SK-N-SH (cell line): ENCODE measurements at regions not wholly inside any gene's neighbourhood (a gene's known extent, or its start where the extent isn't known, plus 50 kb on each side); places are given as distances from the start of the nearest gene placed in this dataset.

Experiments used
- CTCF ChIA-PET: fragments of 300-600, 350-600 bp; formaldehyde crosslinking; extraction: SDS; loops from one replicate; lab custom pipeline; 2021; lab: Yijun Ruan, JAX
- POLR2A ChIA-PET: fragments of 350-600 bp; sonication (Branson Sonifier 250); formaldehyde crosslinking; extraction: SDS; loops from one replicate; lab custom pipeline; 2020; ENCODE audit warnings: antibody characterized with exemption, inconsistent platforms; lab: Yijun Ruan, JAX
- DNase-seq: peaks from one replicate; pipeline ENCODE4 v3.0.0; 2012
- H2AFZ ChIP-seq: fragments of 200-600 bp; sonication (generic); 2 replicates; pipeline ENCODE4 v1.8.1; 2016; ENCODE audit warnings: antibody characterized with exemption, mild to moderate bottlenecking, low read depth
- H3F3A ChIP-seq: fragments of 200-600 bp; sonication (generic); replicated peaks from 2 replicates; pipeline ENCODE3; 2016; ENCODE audit warnings: antibody characterized with exemption, mild to moderate bottlenecking; ENCODE audit not compliant: insufficient read depth
- H3K27ac ChIP-seq, 2 experiments: fragments of 200-500 bp in 1 of 2; fragments of 200-600 bp in 1 of 2; sonication (Bioruptor generic) in 1 of 2; sonication (generic), shearing (Covaris generic) in 1 of 2; 2 replicates each; pipeline versions ENCODE4 v1.5.1 to v1.6.1; 2014 to 2016; ENCODE audit warnings: low read depth in 2 of 2, inconsistent platforms in 1 of 2, low read length in 1 of 2, mild to moderate bottlenecking in 1 of 2, mixed read lengths in 1 of 2
- H3K27me3 ChIP-seq: fragments of 200-600 bp; sonication (generic), shearing (Covaris generic); 2 replicates; pipeline ENCODE4 v1.6.1; 2016; ENCODE audit warnings: mixed run types; ENCODE audit not compliant: insufficient read depth
- H3K36me3 ChIP-seq, 2 experiments: fragments of 200-500 bp in 1 of 2; fragments of 200-600 bp in 1 of 2; sonication (Bioruptor generic) in 1 of 2; sonication (generic) in 1 of 2; replicated peaks in 1 of 2; 2 replicates each; pipeline versions ENCODE3 to v1.5.1; 2014 to 2016; ENCODE audit warnings: low read length in 1 of 2, mild to moderate bottlenecking in 1 of 2; ENCODE audit not compliant: insufficient read depth in 2 of 2, control insufficient read depth in 1 of 2
- H3K4me1 ChIP-seq, 2 experiments: fragments of 200-500 bp in 1 of 2; fragments of 200-600 bp in 1 of 2; sonication (Bioruptor generic) in 1 of 2; sonication (generic), shearing (Covaris generic) in 1 of 2; 2 replicates each; pipeline versions ENCODE4 v1.5.1 to v1.6.1; 2014 to 2016; ENCODE audit warnings: low read depth in 1 of 2, low read length in 1 of 2, mixed run types in 1 of 2; ENCODE audit not compliant: insufficient read depth in 2 of 2, control insufficient read depth in 1 of 2
- H3K4me2 ChIP-seq: fragments of 200-600 bp; sonication (generic), shearing (Covaris generic); 2 replicates; pipeline ENCODE4 v1.6.1; 2017; ENCODE audit warnings: mixed run types
- H3K4me3 ChIP-seq, 2 experiments: fragments of 200-500 bp in 1 of 2; fragments of 200-600 bp in 1 of 2; sonication (Bioruptor generic) in 1 of 2; sonication (generic), shearing (Covaris generic) in 1 of 2; 2 replicates each; pipeline versions ENCODE4 v1.5.1 to v1.8.1; 2014 to 2016; ENCODE audit warnings: low read depth in 2 of 2, inconsistent platforms in 1 of 2, low read length in 1 of 2, mild to moderate bottlenecking in 1 of 2, mixed read lengths in 1 of 2, moderate library complexity in 1 of 2
- H3K79me2 ChIP-seq: fragments of 200-600 bp; sonication (generic); 2 replicates; pipeline ENCODE4 v1.8.1; 2017; ENCODE audit warnings: mild to moderate bottlenecking; ENCODE audit not compliant: insufficient read depth
- H3K9ac ChIP-seq: fragments of 200-600 bp; sonication (generic); 2 replicates; pipeline ENCODE4 v1.6.1; 2017; ENCODE audit warnings: mixed run types
- H3K9me2 ChIP-seq: fragments of 200-600 bp; sonication (generic); 2 replicates; pipeline ENCODE4 v1.6.1; 2017; ENCODE audit warnings: mixed run types
- H3K9me3 ChIP-seq: fragments of 200-600 bp; sonication (generic); 2 replicates; pipeline ENCODE4 v1.6.1; 2017; ENCODE audit warnings: mixed run types, mild to moderate bottlenecking, moderate library complexity
- H4K20me1 ChIP-seq: fragments of 200-600 bp; sonication (generic); 2 replicates; pipeline ENCODE4 v1.6.1; 2017; ENCODE audit warnings: mild to moderate bottlenecking, mixed run types; ENCODE audit not compliant: insufficient read depth
- CHD2 ChIP-seq: fragments of 150-350 bp; IDR thresholded peaks from 2 replicates; pipeline ENCODE4 v1.6.1; 2018; ENCODE audit warnings: low read length; ENCODE audit not compliant: partially characterized antibody
- ELF1 ChIP-seq: IDR thresholded peaks from 2 replicates; pipeline ENCODE4 v1.4.0; 2012
- EP300 ChIP-seq, 2 experiments: IDR thresholded peaks; 2 replicates each; pipeline versions ENCODE4 v1.4.0 to v1.6.1; 2012; ENCODE audit warnings: borderline replicate concordance in 1 of 2, low read depth in 1 of 2, low read length in 1 of 2
- FOXJ3 ChIP-seq: sonication (generic); formaldehyde crosslinking; IDR thresholded peaks from 2 replicates; pipeline ENCODE4 v1.5.1; 2020; ENCODE audit warnings: mild to moderate bottlenecking, missing genetic modification reagents
- MEF2A ChIP-seq: IDR thresholded peaks from 2 replicates; pipeline ENCODE4 v1.4.0; 2012; ENCODE audit warnings: low read depth, borderline replicate concordance
- NFIC ChIP-seq: IDR thresholded peaks from 2 replicates; pipeline ENCODE4 v1.4.0; 2012; ENCODE audit warnings: borderline replicate concordance
- RAD21 ChIP-seq: IDR thresholded peaks from 2 replicates; pipeline ENCODE4 v1.6.1; 2012; ENCODE audit warnings: mild to moderate bottlenecking, low read length
- SIN3A ChIP-seq: IDR thresholded peaks from 2 replicates; pipeline ENCODE4 v1.6.1; 2012; ENCODE audit warnings: low read depth, mild to moderate bottlenecking, low read length, moderate library complexity, borderline replicate concordance
- TAF1 ChIP-seq: IDR thresholded peaks from 2 replicates; pipeline ENCODE4 v1.6.1; 2012; ENCODE audit warnings: low read depth, mild to moderate bottlenecking, low read length, moderate library complexity, borderline replicate concordance
- TEAD4 ChIP-seq: IDR thresholded peaks from 2 replicates; pipeline ENCODE4 v1.4.0; 2012; ENCODE audit warnings: mild to moderate bottlenecking, borderline replicate concordance; ENCODE audit not compliant: insufficient read depth
- YY1 ChIP-seq: IDR thresholded peaks from 2 replicates; pipeline ENCODE4 v1.4.0; 2012; ENCODE audit warnings: low read depth, mild to moderate bottlenecking
- WGBS: methylation state at CpG from one replicate; pipeline ENCODE4 v1.1.6; 2017; ENCODE audit warnings: low lambda C conversion rate; 5-methylcytosine and 5-hydroxymethylcytosine counted together
- TF ChIP-seq, protein P1 (sequence below): IDR thresholded peaks from 2 replicates; pipeline ENCODE4; 2012
- TF ChIP-seq, protein P2 (sequence below): IDR thresholded peaks from 2 replicates; pipeline ENCODE4 v1.6.1; 2012; ENCODE audit warnings: mild to moderate bottlenecking, low read depth, low read length, moderate library complexity
- TF ChIP-seq, protein P3 (sequence below): fragments of 150-350 bp; IDR thresholded peaks from 2 replicates; pipeline ENCODE4 v1.6.1; 2017; ENCODE audit warnings: antibody characterized with exemption, low read length, low read depth, borderline replicate concordance

DNA sequence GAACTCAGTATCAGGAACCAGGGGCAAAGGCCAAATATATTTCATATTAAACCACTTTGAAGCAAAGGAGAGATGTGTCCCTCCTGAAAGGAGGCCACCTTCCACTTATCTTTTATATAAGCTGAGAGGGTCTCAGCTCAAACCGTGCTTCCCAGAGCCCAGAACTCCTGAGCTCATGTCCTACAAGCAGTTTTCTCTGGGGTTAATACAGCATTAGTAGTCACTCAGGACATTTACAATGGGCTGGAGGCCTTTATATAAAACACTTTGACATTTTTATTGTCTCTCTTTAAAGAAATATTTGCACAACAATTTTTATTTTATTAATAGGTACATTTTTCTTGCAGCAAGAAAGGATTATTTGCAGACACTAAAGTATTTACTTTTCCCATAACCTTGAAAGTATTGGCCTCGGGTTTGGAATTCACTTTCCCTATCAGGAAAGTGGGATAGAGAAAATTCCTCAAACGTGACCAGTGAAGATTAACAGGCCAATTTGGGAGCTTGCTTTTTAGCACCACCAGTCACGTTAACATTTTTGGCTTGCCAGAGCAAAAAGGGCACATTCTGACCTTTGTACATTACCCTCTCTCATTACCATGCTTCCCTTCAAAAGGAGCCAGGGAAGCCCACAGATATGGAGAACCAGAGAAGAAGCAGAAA lies 464.9 kb upstream of the NRP1 start:
- Histone ChIP-seq H3K9ac (no peak overlapping the region), H3K9me3 (no peaks in the 10 kb centered on the region), H3K79me2 (no peaks in the 10 kb centered on the region), H3K27ac (no peak overlapping the region), H3K27me3 (no peaks in the 10 kb centered on the region), H2AFZ (no peak overlapping the region), H3K36me3 (no peaks in the 10 kb centered on the region), H3K4me2 (no peak overlapping the region), H4K20me1 (no peaks in the 10 kb centered on the region), H3K4me1 (no peaks in the 10 kb centered on the region; a peak in 1 of 4 replicates), H3K9me2 (no peaks in the 10 kb centered on the region), H3F3A (no peaks in the 10 kb centered on the region), H3K4me3 (no peak overlapping the region)
- DNase-seq, result no peak
- 49% methylated on average over 4 of the region's 4 CpGs for WGBS
- CTCF ChIA-PET, result no interaction called here
- POLR2A ChIA-PET, result no interaction called here
- TF ChIP-seq YY1, result no peak
- TF ChIP-seq TAF1, result no peak
- TF ChIP-seq, protein P1, sequence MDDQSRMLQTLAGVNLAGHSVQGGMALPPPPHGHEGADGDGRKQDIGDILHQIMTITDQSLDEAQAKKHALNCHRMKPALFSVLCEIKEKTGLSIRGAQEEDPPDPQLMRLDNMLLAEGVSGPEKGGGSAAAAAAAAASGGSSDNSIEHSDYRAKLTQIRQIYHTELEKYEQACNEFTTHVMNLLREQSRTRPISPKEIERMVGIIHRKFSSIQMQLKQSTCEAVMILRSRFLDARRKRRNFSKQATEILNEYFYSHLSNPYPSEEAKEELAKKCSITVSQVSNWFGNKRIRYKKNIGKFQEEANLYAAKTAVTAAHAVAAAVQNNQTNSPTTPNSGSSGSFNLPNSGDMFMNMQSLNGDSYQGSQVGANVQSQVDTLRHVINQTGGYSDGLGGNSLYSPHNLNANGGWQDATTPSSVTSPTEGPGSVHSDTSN, result no peak
- TF ChIP-seq FOXJ3 (CRISPR knock-in tag), result no peak
- TF ChIP-seq, protein P2, sequence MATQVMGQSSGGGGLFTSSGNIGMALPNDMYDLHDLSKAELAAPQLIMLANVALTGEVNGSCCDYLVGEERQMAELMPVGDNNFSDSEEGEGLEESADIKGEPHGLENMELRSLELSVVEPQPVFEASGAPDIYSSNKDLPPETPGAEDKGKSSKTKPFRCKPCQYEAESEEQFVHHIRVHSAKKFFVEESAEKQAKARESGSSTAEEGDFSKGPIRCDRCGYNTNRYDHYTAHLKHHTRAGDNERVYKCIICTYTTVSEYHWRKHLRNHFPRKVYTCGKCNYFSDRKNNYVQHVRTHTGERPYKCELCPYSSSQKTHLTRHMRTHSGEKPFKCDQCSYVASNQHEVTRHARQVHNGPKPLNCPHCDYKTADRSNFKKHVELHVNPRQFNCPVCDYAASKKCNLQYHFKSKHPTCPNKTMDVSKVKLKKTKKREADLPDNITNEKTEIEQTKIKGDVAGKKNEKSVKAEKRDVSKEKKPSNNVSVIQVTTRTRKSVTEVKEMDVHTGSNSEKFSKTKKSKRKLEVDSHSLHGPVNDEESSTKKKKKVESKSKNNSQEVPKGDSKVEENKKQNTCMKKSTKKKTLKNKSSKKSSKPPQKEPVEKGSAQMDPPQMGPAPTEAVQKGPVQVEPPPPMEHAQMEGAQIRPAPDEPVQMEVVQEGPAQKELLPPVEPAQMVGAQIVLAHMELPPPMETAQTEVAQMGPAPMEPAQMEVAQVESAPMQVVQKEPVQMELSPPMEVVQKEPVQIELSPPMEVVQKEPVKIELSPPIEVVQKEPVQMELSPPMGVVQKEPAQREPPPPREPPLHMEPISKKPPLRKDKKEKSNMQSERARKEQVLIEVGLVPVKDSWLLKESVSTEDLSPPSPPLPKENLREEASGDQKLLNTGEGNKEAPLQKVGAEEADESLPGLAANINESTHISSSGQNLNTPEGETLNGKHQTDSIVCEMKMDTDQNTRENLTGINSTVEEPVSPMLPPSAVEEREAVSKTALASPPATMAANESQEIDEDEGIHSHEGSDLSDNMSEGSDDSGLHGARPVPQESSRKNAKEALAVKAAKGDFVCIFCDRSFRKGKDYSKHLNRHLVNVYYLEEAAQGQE, result no peak
- no peak for TF ChIP-seq MEF2A
- TF ChIP-seq, protein P3, sequence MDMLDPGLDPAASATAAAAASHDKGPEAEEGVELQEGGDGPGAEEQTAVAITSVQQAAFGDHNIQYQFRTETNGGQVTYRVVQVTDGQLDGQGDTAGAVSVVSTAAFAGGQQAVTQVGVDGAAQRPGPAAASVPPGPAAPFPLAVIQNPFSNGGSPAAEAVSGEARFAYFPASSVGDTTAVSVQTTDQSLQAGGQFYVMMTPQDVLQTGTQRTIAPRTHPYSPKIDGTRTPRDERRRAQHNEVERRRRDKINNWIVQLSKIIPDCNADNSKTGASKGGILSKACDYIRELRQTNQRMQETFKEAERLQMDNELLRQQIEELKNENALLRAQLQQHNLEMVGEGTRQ, result no peak
- TF ChIP-seq RAD21, result no peak
- no peak for TF ChIP-seq EP300 (IDR thresholded peaks at IDR 0.05; ENCODE audit: borderline replicate concordance in 1 of 2, low read depth in 1 of 2, low read length in 1 of 2)

DNA sequence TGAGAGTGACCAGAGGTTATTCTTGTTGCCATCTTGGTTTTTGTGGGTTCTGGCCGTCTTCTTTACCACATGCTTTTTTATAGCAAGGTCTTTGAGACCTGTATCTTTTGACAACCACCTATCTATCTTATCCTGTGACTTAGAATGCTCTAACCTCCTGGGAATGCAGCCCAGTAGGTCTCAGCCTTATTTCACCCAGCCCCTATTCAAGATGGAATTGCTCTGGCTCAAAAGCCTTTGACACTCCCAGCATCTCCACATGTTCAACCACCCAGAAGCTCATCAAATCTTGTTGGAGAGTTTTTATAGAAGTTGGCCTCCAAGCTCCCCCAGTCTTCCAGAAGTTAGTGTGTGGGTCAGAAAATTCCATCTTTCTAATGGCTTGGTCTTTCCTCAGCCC lies 464.3 kb upstream of the NRP1 start:
- no peaks in the 10 kb centered on the region for H3K36me3 ChIP-seq
- ChIA-PET CTCF (no interaction called here), POLR2A (no interaction called here)
- no peak overlapping the region for H3K27ac ChIP-seq
- no peak overlapping the region for H3K4me2 ChIP-seq
- H3K79me2 ChIP-seq, result no peaks in the 10 kb centered on the region
- no peaks in the 10 kb centered on the region for H3K9me3 ChIP-seq
- DNase-seq, result no peak
- 88% methylated on average over 1 of the region's 1 CpG for WGBS
- no peak overlapping the region for H3K4me3 ChIP-seq
- H3F3A ChIP-seq, result no peaks in the 10 kb centered on the region
- H4K20me1 ChIP-seq, result no peaks in the 10 kb centered on the region
- H2AFZ ChIP-seq, result no peak overlapping the region
- no peaks in the 10 kb centered on the region for H3K9me2 ChIP-seq
- no peaks in the 10 kb centered on the region for H3K27me3 ChIP-seq
- H3K4me1 ChIP-seq, result no peaks in the 10 kb centered on the region; a peak in 1 of 4 replicates
- no peak for TF ChIP-seq TEAD4
- TF ChIP-seq FOXJ3 (CRISPR knock-in tag), result no peak
- no peak for TF ChIP-seq MEF2A
- TF ChIP-seq ELF1, result no peak
- no peak for TF ChIP-seq NFIC
- no peak for TF ChIP-seq SIN3A
- TF ChIP-seq CHD2, result no peak
- H3K9ac ChIP-seq, result no peak overlapping the region
